ENCODE measurements at regions not wholly inside any gene's neighbourhood (a gene's known extent, or its start where the extent isn't known, plus 50 kb on each side); places are given as distances from the start of the nearest gene placed in this dataset.
A peak's percentile ranks its signal among the peaks of the same experiment; 100 is the strongest.

DNA sequence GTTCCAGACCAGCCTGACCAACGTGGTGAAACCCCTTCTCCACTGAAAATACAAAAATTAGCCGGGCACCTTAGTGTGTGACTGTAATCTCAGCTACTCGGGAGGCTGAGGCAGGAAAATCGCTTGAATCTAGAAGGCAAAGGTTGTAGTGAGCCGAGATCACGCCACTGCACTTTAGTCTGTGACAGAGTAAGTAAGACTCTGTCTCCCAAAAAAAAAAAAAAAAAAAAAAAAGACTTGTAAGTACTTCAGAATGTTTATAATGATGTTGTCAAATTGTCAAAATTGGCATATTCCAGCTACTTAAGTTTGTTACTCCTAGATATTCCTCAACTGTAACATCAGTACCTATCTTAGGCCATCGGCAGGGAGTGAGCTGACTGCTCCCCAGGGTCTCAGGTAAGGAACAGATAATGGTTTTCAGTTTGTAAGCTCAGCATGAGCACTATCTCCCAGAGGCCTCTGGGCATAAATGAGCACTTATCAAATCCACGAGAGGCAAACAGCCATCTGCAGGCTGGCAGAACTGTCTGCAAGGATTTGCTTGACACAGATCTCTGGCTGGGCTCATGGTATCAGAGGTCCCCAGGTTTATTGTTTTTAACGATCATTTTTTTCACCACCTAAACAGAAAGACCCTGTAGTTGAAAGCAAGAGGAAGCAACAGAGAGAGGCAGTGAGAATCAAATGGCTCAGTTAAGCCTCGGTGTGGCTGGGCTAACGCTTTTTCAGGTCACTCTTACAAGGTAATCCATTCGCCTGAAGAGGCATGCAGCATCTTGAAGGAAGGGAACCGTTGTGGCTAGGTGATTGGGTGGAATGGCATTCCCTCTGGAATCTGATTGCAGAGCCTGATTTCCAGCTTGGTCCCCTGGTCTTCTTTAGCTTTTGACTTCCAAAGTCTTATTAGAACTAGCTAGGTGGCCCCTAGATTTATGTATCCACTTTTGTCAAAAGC lies 115.9 kb downstream of the LY86 start:
- peak; percentile 73 for DNase-seq (ENCODE audit: low spot score)

GRCh38 chr6:6705061-6705425 lies 116.5 kb downstream of the LY86 start:
- DNase-seq (ENCODE audit: low spot score), result no peak

GRCh38 chr6:6705915-6706675 lies 117.6 kb downstream of the LY86 start:
- DNase-seq (ENCODE audit: low spot score), result peak; percentile 54

GRCh38 chr6:6707143-6707542 lies 118.6 kb downstream of the LY86 start:
- peak; percentile 17 for DNase-seq (ENCODE audit: low spot score)

- DNase-seq (ENCODE audit: low spot score), result peak; percentile 41
Observed at GRCh38 chr6:6709106-6709505, 120.6 kb downstream of the LY86 start.

- peak; percentile 62 for DNase-seq (ENCODE audit: low spot score)
Observed at GRCh38 chr6:6711031-6711785, 122.7 kb downstream of the LY86 start.

DNA sequence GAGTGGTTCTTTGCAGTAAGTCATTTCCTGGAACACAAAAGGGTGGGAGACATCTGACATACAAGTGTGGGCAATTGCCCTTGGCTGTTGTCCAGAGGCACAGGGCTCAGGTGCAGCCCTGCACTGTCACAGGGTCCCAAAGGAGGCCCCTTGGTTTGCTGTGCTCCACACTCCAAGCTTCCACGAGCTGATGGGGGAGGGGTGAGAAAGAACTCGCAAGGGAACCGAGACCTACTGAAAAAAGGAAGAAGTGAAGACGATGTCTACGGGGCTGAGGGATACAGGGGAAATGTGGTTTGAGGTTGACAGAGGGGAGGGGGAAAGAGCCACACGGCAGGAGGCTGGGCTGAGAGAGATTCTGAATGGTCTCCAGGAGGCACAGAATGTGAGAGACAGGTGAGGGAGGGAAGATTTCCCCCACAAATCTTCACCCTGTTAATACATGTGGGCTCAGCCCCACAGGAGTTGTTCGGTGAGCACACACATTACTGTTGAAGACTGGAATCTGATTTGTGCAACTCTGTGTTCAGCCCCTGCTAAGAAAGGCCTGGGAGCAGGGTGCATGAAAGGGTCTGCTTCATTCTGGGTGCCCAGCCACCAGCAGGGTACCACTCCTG lies 123.4 kb downstream of the LY86 start:
- no peak for DNase-seq (ENCODE audit: low spot score)

DNA sequence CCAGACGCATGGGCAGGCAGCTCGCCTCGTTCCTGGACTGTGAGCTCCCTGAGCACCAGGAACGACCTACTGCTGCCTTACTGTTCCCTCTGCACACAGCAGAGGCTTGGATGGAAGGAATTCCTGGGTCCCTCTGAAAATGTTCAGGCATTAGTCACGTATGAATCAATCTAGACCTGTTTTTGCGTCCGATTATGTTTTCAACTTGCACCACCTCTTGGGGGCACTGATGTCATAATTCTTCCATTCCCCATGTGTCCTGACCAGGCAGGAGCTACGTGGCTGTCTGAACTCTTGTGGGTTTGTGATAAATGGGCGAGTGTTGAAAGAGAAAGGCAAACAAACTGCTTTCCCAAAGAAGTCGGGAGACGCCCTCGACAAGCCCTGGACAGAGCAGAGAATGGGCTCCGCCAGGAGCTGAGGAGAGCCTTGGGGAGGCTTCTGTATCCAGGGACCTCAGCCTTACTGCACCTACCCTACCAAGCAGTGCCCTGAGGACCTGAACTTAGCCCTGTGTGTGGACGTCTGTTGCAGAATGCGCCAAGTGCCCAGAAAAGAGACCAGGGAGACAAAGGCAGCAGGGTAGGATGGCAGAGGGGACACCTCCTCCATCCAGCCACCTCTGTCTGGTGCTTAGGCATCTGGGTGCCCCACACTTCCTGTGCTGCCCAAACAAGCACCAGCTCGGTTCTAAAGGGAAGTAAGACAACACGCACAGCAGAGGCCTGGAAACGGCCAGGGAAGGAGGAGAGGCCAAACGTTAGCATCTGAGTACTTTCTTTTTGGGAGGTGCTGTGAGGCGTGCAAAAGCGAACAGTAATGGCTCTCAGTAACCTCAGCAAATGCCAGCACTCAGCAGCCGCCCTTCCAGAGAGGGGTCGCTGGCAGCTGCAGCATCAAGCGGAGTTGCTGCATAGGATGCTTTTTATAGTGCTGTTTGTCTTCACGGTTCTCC lies 124.2 kb downstream of the LY86 start:
- DNase-seq (ENCODE audit: low spot score), result peak; percentile 89

DNA sequence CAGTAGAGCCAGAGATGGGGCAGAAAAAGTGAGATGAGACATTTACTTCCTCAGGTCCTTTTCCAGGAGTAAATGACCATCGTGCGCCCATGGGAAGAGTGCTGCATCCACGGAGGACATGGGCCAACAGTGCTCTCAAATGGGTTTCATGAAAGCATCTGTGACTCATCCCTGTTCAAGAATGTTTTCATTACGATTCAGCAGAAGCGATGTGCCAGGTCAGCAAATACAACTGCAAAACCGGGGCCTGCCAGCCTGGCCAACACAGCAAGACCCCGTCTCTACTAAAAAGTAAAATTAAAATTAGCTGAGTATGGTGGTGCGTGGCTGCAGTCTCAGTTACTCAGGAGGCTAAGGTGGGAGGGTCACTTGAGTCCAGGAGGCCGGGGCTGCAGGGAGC lies 125.1 kb downstream of the LY86 start:
- peak; percentile 55 for DNase-seq (ENCODE audit: low spot score)

GRCh38 chr6:6714118-6714897 lies 125.8 kb downstream of the LY86 start:
- DNase-seq (ENCODE audit: low spot score), result no peak

- no peak for DNase-seq (ENCODE audit: low spot score)
Observed at GRCh38 chr6:6714953-6715352, 126.4 kb downstream of the LY86 start.

DNA sequence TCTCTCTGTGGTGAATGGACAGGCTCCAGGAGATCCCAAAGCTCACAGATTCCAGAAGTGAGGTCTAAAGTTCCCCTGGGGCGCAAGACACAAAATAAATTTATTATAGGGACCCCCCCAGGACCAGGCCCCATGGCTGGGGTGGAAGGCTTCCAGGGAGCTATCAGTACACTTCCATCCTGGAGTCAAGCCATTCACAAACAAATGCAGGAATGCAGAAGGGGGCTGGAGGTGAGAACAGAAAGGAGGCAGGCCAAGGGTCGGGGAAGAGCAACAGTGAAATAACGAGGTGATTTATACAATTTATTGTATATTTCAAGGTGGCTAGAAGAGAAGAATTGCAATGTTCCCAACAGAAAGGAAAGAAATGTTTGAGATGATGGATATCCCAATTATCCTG lies 126.9 kb downstream of the LY86 start:
- no peak for DNase-seq (ENCODE audit: low spot score)

DNA sequence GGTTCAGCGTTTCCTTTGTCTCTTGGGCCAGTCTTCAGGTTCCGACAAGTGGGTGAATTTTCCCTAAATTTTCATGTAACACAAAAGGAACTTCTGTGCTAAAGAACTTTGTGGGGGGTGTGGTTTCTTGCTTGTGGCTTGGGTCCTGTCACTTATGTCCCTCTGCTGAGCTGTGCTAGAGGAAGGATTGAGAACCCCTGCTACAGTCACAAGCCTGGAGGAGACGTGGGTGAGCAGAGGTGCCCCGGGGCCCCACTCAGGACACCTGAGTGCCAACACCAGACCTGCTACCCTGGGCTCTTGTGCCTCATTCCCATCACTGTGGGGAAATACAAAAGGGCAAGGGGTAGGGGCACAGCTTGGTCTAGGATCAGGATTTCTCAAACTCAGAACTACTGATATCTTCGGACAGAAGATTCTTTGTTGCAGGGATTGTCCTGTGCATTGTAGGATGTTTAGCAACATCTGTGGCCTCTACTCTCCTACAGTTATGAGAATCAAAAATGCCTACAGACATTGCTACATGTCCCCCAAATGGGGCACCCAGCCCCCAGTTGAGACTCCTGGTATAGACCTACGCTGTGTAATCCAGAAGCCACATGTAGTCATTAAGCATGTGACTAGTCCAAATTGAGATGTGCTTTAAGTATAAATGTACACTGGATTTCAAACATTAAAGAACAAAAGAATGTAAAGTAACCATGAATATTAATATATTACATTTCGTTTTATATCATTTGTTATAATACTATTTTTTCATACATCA lies 128.7 kb downstream of the LY86 start:
- DNase-seq (ENCODE audit: low spot score), result no peak

- DNase-seq (ENCODE audit: low spot score), result peak; percentile 22
Observed at GRCh38 chr6:6717953-6718352, 129.4 kb downstream of the LY86 start.

DNA sequence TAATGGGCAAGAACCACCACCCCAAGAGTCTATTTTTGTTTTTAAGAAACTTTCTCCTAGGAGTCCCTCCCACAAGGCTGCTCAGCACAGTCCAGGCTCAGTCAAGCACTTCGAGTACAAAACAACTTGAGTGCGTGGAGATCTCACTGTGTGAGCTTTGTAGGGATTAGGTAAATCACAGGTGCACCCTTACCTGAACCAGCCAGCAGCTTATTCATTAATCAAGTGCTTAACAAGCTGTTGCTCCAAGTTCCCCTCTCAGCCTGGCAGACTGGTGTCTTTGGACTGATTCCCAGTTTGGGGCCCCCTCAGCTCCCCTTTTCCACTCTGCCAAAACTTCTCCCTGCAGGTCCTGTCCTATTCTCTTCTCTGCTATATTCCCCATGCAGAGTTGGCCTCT lies 133.1 kb downstream of the LY86 start:
- no peak for DNase-seq (ENCODE audit: low spot score)

- no peak for DNase-seq (ENCODE audit: low spot score)
Observed at GRCh38 chr6:6722195-6722594, 133.7 kb downstream of the LY86 start.

- no peak for DNase-seq (ENCODE audit: low spot score)
Observed at GRCh38 chr6:6723361-6723760, 134.8 kb downstream of the LY86 start.

DNA sequence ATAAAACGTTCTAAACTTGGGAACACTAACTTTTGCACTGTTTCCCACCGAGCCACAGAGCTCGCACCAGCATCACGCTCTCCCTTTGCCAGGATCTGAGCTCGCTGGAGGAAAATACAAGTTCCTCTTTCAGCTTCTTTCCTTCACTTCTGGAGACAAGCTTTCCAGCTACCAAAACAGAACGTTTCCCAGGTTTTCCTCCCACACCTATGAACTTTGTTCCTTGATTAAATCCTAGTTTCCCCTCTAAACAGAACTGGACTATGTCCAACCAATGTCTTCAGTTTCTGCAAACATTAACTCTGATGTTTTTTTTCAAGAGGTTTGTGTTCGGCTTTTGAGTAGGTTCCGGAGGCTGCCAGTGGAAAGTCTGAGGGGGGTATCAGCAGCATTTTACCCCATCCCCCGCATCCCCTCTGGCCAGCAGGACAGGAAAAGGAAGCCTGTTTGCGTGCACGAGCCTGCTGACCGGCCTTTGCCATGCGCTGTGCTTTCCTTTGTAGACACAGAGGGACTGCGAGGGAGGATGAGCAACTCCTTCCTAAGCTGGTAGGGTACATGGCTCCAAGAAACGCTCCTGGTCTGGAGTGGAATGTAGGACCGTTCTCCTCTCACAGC lies 135.5 kb downstream of the LY86 start:
- DNase-seq (ENCODE audit: low spot score), result no peak
